Stimulated activated CD8-positive, alpha-beta memory T cell treated with anti-CD3 and anti-CD28 coated beads, Interleukin-7, amount 100 ng/mL, for 4 hours (primary cell): ENCODE measurements at regions not wholly inside any gene's neighbourhood (a gene's known extent, or its start where the extent isn't known, plus 50 kb on each side); places are given as distances from the start of the nearest gene placed in this dataset.

ENCODE experiments used
- DNase-seq, 2 donors: peaks; one replicate each; pipeline ENCODE4 v3.0.0-alpha.2; 2020; ENCODE audit warnings: low read depth in 2 of 2

- DNase-seq = no peak
Measured at GRCh38 chr5:93107141-93107540, 473.9 kb downstream of the NR2F1-AS1 start.

GRCh38 chr5:93101661-93102060 lies 479.4 kb downstream of the NR2F1-AS1 start:
- no peak for DNase-seq

- no peak for DNase-seq
Measured at GRCh38 chr5:93100976-93101375, 480.0 kb downstream of the NR2F1-AS1 start.

- no peak for DNase-seq
Measured at GRCh38 chr5:93100428-93100827, 480.6 kb downstream of the NR2F1-AS1 start.

GRCh38 chr5:93099902-93100347 lies 481.1 kb downstream of the NR2F1-AS1 start:
- no peak for DNase-seq

- no peak for DNase-seq
Measured at GRCh38 chr5:93096561-93096960, 484.5 kb downstream of the NR2F1-AS1 start.

GRCh38 chr5:93092349-93093105 lies 488.5 kb downstream of the NR2F1-AS1 start:
- DNase-seq = no peak

- no peak for DNase-seq
Measured at GRCh38 chr5:93090698-93091097, 490.3 kb downstream of the NR2F1-AS1 start.

- DNase-seq = no peak
Measured at GRCh38 chr5:93088592-93089389, 492.2 kb downstream of the NR2F1-AS1 start.

GRCh38 chr5:93087326-93087725 lies 493.7 kb downstream of the NR2F1-AS1 start:
- DNase-seq = no peak

- no peak for DNase-seq
Measured at GRCh38 chr5:93082981-93083380, 498.0 kb downstream of the NR2F1-AS1 start.

- no peak for DNase-seq
Measured at GRCh38 chr5:93079046-93079445, 502.0 kb downstream of the NR2F1-AS1 start.

- DNase-seq = no peak
Measured at GRCh38 chr5:93078082-93079038, 502.7 kb downstream of the NR2F1-AS1 start.

GRCh38 chr5:93076566-93076965 lies 504.5 kb downstream of the NR2F1-AS1 start:
- DNase-seq = no peak

GRCh38 chr5:93076096-93076495 lies 504.9 kb downstream of the NR2F1-AS1 start:
- DNase-seq = no peak

GRCh38 chr5:93073547-93073946 lies 507.5 kb downstream of the NR2F1-AS1 start:
- no peak for DNase-seq

- DNase-seq = no peak
Measured at GRCh38 chr5:93072831-93073459, 508.1 kb downstream of the NR2F1-AS1 start.

- DNase-seq = no peak
Measured at GRCh38 chr5:93071710-93072109, 509.3 kb downstream of the NR2F1-AS1 start.

GRCh38 chr5:93070938-93071337 lies 510.1 kb downstream of the NR2F1-AS1 start:
- DNase-seq = no peak

- DNase-seq = no peak
Measured at GRCh38 chr5:93069276-93069675, 511.7 kb downstream of the NR2F1-AS1 start.

GRCh38 chr5:93062548-93062947 lies 518.5 kb downstream of the NR2F1-AS1 start:
- no peak for DNase-seq
